ENCODE measurements at regions not wholly inside any gene's neighbourhood (a gene's known extent, or its start where the extent isn't known, plus 50 kb on each side); places are given as distances from the start of the nearest gene placed in this dataset.

GRCh38 chr4:115292320-115293092, 179.1 kb upstream of the NDST4 start:
- H2BK20ac ChIP-seq (ENCODE audit: low read depth, low read length, poor library complexity, severe bottlenecking) = no peak overlapping the region
- H3K9me3 ChIP-seq (ENCODE audit: control insufficient read depth, low read depth, low read length) = no peaks in the 10 kb centered on the region
- no peak overlapping the region for H3K14ac ChIP-seq (ENCODE audit: insufficient read depth, low read length)
- no peak overlapping the region for H3K4me3 Mint-ChIP-seq
- H3K56ac ChIP-seq (ENCODE audit: insufficient read length, low read depth, low read length) = no peak overlapping the region
- H2BK5ac ChIP-seq (ENCODE audit: insufficient read length, low read length) = no peak overlapping the region
- H3K27me3 ChIP-seq (ENCODE audit: insufficient read depth, low read length) = no peaks in the 10 kb centered on the region
- H3K23me2 ChIP-seq (ENCODE audit: insufficient read length, low read depth, low read length, poor library complexity, severe bottlenecking) = no peaks in the 10 kb centered on the region
- H2AK5ac ChIP-seq (ENCODE audit: insufficient read length, low read length) = no peak overlapping the region
- no peak overlapping the region for H3K4me2 ChIP-seq (ENCODE audit: insufficient read depth, insufficient read length, low read length)
- H2AFZ ChIP-seq (ENCODE audit: low read length) = no peak overlapping the region
- no peaks in the 10 kb centered on the region for H3K27me3 Mint-ChIP-seq (ENCODE audit: low read depth)
- H3K4me1 Mint-ChIP-seq = no peaks in the 10 kb centered on the region
- H3K9me3 Mint-ChIP-seq = no peaks in the 10 kb centered on the region
- no peak overlapping the region for H3K23ac ChIP-seq (ENCODE audit: insufficient read length, low read depth, low read length)
- no peak for TF ChIP-seq CTCF (conservative IDR thresholded peaks at IDR 0.05)
- H2BK15ac ChIP-seq (ENCODE audit: low read depth, low read length) = no peak overlapping the region
- WGBS (ENCODE audit: extremely low coverage, insufficient read length, low lambda C conversion rate) = no CpG with 5 or more reads among the region's 2 CpGs
- no peak overlapping the region for H3T11ph ChIP-seq (ENCODE audit: low read length)
- no peaks in the 10 kb centered on the region for H3K79me1 ChIP-seq (ENCODE audit: insufficient read depth, low read depth, low read length, poor library complexity, severe bottlenecking)
- H2BK120ac ChIP-seq (ENCODE audit: low read depth, low read length, poor library complexity, severe bottlenecking) = no peak overlapping the region
- H4K8ac ChIP-seq (replicated peaks; ENCODE audit: insufficient read length, low read depth, low read length) = no peak overlapping the region
- no peak overlapping the region for H2BK12ac ChIP-seq (ENCODE audit: insufficient read length, low read depth, low read length)
- no peak overlapping the region for H3K27ac ChIP-seq (ENCODE audit: insufficient read length, low read depth, low read length)
- no peak for DNase-seq
- H3K18ac ChIP-seq (ENCODE audit: insufficient read length, low read depth, low read length) = no peak overlapping the region
- H3K4ac ChIP-seq (ENCODE audit: low read depth, low read length) = no peak overlapping the region
- H4K20me1 ChIP-seq (ENCODE audit: control insufficient read depth, insufficient read depth, insufficient read length) = no peaks in the 10 kb centered on the region
- H3K9ac ChIP-seq (ENCODE audit: extremely low read depth, insufficient read length, low read length) = no peak overlapping the region
- H3K4me1 ChIP-seq (ENCODE audit: insufficient read depth, low read length) = no peaks in the 10 kb centered on the region
- no peak overlapping the region for H4K5ac ChIP-seq (ENCODE audit: insufficient read length, low read depth, low read length)
- peak overlapping the region in 1 of 3 experiments; percentile 23; a peak in 1 of 7 replicates for H3K27ac Mint-ChIP-seq
- no peaks in the 10 kb centered on the region for H3K36me3 Mint-ChIP-seq (ENCODE audit: insufficient read depth in 1 of 3, low read depth in 3 of 3)
- no peaks in the 10 kb centered on the region for H3K79me2 ChIP-seq (ENCODE audit: insufficient read depth, low read length)
- H4K91ac ChIP-seq (ENCODE audit: insufficient read length, low read depth, low read length) = no peak overlapping the region
